Suppressor macrophage (primary cell): ENCODE measurements at regions not wholly inside any gene's neighbourhood (a gene's known extent, or its start where the extent isn't known, plus 50 kb on each side); places are given as distances from the start of the nearest gene placed in this dataset.

Experiments used
- DNase-seq, 4 experiments: peaks; one replicate each; pipeline ENCODE4 v3.0.0-alpha.2; 2020 to 2022

DNA sequence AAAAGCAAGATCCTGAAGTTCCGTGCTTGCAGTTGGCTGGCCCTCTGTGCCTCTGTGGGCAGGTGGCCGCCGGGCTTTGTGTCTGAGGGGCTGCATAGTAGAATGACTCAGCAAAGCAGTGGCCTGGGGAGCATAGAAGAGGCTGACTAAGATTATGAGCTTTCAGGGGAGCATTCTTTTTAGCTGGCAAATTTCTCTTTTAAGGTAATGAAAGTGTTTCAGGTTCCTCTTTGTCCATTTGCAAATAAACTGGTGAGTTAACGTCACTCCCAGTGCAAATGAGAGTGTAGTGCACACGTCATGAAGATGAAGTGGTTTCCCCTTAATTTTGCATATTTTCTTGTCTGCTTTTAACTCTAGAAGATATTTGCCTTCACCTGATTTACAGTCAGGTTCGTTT lies 98.6 kb downstream of the BCL2L11 start:
- DNase-seq, result peak in 3 of 4 experiments; percentile 36 to 75 (median 61)

DNA sequence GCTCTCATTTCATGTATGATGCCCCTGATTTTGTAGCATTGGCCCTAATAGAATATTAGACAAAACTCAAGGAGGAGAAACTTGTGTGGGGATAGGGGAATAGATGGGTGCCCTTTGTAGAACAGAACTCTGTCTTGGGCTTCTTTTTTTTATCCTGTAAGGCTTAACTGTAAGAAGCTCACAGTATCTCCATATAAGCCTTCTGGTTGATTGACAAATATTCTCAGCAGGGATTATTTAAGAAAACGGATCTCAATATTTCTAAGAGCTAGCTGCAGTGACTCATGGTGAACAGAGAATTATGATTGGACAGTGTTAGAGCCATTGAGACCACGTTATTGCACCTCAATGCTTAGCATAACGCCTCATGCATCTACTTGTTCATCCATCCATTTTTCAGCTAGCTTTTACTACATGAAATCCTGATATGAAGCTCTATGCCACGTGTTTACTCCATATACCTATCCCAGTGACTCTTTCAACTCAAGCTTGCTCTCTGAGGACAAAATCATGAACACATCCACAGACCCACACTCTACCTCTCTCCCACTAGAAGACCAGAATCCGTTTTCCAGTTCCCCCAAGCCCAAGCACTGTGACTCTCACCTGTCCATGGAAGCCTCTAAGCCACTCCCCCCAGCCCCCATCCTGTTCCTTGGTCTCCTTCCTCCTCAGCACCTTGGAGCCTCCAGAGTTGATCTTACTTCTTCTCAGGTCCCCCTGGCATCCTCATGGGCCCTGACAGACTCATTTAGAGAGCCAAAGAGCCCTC lies 99.2 kb downstream of the BCL2L11 start:
- DNase-seq, result no peak

DNA sequence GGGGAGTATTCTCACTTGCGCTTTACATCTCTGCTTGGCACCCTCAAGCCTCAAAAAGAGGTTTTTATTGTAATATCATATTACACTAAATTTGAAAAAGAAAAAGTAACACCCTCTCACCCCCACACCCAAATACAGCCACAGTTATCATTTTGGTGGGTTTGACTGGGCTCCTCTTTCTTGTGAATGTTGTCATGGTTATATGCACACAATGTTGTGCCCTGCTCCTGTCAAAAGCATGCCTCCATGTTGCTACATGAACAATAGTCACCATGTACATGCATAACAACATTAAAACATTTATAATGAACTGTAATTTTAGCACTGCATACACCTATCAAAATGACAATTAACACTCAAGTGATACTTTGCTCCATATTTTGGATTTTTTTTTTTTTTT lies 100.2 kb downstream of the BCL2L11 start:
- no peak for DNase-seq

DNA sequence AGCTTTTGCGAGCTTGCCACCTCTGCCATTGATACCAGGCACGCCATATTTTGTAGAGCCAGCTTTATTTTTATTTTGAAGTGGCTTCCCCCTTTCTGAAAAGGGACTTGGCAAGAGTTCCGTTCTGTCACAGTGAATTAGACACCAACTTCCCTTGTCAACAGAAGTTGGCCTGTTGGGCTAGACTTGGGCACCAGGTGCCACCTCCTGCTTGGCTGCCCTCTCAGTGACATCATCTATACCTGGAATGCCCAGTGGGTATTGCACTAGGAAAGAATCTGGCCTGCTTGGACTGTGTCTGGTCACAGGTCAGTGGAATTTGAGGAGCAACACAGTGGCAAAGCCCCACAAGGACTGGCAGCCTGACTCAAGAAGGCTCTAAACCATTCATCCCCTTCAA lies 101.0 kb downstream of the BCL2L11 start:
- DNase-seq, result peak in 3 of 4 experiments; percentile 39 to 52 (median 42)

DNA sequence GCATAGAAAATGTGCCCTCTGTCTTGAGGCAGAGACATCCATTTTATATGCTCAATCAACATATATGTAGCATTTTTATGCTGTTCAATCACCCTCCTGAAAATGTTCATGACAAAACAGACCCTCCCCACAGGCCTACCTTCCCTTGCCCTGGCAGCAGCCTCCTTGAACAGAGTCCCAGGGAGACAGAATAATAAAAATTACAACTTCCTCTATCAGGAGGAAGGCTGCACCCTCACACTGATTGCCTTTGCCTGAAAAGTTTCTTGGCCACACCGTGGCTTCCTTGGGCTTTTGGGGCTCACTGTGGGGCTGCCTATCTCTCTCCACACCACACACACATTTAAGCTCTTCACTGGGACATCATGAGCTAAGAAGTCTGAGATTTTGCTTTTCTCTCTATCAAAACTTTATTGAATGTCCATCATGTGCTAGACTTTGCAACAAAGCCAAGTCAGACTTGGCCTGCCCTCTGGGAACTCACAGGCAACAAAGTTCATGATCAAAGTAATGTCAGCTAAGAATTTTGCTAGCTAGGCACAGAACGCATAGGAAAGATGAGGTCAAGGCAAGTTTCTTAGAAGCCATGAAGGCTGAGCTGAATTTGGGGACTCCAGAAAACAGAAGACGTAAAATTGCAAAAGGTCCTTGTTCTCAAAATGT lies 101.6 kb downstream of the BCL2L11 start:
- DNase-seq, result no peak

DNA sequence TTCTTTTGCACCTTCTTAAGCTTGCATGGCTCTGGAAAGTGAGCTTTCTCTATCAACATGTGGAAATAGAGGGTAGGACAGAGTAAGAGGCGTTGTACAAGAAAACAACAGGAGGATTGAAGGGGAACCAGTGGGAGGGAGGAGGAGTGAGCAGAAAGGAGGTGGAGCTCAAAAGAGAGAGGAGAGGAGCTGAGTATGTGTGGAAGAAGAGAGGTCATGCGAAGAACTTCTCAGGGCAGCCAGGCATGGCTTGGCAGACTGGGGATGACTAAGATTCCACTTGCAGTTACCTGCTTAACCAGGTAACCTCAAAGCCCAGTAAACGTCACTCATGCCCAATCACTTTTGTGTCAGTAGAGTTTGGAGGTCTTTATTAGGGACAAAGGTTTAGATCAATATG lies 105.1 kb downstream of the BCL2L11 start:
- DNase-seq, result no peak

DNA sequence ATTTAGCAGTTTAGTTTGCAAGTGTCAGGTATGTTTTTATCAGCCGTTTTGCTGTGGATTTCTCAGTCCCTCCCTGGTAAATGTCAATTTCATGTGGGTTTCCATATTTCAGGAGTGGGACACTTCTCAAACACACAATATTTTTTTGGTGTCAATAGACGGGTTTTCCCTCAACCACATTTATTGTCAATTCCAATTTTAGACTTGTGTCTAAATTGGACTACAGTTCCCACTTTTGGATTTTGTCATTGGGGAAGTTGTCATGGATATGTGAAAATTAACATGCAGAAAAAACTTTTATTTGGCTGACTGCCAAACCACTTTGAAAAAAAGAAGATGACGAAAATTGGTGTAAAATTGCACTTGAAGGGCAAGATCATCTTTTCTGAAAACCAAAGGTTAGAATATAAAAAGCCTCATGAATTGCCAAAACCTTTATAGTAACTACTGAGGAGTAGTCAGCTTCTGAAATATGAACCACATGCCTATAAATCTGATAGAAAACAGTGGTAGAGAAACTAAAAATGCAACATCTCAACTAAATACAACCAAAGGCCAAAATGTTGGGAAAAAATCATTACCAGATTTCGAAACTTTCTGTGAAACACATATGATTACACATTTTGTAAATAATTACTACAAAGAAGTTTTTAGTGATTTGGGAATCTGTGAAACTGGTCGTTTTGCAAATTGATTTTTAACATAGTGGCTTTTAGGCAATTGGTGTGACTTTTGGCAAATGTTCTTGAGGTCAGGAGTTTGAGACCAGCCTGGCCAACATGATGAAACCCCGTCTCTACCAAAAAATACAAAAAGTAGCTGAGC lies 106.4 kb downstream of the BCL2L11 start:
- DNase-seq, result peak; percentile 52 to 90 (median 84)

DNA sequence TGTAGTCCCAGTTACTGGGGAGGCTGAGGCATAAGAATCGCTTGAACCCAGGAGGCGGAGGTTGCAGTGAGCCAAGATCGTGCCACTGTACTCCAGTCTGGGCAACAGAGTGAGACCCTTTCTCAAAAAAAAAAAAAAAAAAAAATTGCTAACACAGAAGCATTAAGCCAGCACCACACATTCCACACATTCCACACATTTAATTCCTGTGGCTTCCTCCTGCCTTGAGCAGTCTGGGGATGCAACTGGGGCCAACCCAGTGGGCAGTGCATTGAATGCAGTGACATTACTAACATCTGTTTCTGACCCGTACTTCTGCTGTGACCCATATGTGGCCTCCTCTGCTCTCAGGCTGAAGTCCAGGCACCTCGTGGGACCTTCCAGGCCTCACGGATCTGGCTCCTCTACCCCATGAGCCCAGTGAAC lies 107.0 kb downstream of the BCL2L11 start:
- no peak for DNase-seq

DNA sequence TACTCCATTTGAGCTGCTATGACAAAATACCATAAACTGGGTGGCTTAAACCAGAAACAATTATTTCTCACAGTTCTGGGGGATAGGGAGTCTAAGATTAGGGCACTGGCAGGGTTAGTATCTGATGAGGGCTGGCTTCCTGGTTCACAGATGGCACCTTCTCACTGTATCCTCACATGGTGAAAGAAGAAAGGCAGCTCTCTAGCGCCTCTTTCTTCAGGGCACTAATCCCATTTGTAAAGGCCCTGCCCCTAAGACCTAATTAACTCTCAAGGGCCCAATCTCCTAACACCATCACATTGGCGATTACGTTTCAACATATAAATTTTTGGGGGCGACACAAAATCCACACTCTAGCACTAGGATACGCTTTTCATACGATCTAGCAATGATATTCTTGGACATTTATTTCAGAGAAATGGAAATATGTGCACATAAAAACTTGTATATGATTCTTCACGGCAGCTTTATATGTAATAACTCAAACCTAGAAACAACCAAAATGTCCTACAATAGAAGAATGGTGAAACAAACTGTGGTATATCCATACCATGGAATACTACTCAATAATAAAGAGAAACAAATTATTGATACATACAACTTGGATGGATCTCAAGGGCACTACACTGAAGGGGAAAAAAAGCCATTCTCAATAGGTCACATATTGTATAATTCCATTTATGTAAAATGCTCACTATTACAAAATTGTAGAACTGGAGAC lies 111.0 kb downstream of the BCL2L11 start:
- DNase-seq, result no peak

DNA sequence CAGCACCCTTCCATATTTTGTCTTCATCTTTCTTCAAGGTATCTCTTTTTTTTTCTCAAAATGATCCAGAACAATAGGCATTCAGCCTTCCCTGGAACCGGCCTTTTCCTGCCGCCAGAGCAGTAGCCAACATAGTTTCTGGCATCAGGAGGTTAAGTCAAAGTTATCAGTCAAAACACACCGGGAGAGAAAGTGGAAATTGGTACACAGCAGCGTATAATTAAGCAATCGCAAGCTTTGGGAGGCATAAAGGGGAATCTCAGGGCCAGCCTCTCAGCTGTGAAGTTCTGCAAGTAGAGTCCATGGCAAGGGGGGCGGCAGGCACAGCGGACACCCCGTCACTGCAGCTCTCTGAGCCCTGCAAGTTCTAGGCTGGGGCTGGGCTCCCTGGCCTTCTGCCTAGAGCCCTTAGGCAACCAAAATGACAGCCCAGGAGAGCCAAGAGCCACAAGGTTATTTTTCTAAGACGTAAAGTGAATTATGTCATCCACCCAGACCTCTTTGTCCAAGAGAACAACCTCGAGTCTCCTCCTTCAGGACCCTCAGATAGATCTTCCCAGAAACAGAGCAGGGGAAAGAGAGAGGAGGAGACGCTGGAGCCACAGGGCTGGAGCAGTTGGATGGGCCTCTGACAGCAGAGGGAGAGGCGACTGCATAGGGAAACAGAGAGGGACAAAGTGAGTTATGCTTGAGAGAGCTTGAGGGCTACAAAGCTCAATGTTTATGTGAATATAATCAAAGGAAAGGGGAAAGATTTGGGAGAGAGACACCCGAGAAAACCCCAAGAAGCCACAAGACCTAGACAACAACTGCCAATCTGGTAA lies 114.7 kb downstream of the BCL2L11 start:
- DNase-seq, result peak in 1 of 4 experiments; percentile 25

DNA sequence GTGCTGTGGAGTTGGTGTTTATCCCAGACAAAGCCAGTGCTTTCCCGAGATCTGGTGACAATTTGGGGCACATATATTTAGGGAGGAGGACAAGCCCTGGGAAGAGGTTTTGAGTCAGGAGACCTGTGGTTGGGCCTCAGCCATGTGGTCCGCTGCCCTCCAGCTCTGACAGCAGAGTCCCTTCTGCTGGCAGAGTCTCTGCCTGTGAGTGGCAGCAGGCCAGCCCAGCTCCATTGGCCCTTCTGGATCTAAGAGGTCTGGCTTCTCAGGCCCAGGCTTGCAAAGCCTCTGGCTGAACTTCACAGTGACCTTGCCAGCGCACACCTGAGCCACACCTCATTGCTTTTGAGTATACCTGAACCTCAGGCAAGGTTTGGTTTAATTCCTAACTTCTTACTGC lies 115.3 kb downstream of the BCL2L11 start:
- DNase-seq, result no peak

DNA sequence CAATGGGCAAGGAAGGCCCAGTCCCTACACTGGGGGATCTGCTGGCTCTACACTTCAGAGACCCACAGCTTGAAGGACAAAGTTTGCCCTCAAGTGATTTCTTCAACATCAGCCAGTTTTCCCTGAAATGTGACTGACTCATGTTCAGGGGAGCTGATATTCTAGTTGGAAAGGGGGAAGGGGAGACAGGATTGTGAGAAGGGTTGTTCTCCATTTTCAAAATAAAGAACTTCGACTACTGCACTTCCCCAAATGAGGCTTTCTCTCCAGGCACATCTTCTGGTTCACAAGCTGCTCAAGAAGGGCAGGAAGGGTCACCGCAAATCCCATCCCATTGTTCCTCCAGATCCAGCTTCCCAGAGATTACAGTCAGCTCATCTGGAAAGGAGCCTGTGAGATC lies 117.6 kb downstream of the BCL2L11 start:
- peak; percentile 34 to 70 (median 60) for DNase-seq

DNA sequence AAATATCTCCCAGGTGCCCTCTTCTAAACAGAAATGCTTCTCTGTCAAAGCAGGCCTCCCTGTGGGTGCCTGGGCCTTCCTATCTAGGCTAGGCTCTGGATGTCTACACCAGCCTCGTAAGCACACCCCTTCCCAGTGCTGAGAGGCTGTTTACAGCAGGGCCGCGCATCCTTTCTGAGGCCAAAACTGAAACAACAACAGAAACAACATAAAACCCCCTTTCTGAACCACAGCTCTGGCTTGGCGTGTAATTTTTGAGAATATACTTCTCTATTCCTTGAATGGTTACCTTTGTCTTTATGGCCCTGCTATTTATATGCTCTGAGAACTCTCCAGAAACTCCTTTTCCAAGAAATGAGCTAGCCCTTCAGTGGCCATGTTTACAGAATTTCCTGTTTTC lies 118.4 kb downstream of the BCL2L11 start:
- DNase-seq, result no peak

DNA sequence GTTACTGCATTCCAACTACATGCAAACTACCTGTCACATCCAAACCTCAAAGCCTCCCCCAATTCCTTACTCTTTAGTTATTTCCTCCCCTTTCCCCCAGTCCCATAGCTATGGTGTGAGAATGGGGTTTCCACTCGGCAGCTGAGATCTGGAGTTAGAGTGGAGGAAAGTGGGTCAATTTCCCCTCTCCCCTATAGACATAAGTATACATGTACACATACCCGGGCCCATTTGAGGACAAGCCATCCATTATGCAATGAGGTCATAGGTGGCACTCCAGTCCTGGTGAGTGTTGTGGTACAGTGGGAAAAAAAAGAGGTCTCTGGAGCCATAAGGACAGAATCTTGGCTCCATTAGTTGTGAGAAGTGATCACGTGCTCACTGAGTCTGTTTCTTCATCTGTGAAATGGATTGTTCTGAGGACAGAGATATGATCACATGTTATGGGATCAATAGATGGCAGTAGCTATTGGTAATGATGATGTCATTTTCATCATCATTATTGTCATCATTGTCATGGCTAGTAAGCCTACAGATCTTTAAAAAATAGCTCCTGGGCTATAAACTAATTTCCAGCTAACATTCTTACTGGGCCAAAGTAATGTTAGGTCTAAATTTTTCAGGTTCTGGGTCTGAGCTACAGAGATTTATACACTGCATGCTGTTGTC lies 119.0 kb downstream of the BCL2L11 start:
- no peak for DNase-seq

DNA sequence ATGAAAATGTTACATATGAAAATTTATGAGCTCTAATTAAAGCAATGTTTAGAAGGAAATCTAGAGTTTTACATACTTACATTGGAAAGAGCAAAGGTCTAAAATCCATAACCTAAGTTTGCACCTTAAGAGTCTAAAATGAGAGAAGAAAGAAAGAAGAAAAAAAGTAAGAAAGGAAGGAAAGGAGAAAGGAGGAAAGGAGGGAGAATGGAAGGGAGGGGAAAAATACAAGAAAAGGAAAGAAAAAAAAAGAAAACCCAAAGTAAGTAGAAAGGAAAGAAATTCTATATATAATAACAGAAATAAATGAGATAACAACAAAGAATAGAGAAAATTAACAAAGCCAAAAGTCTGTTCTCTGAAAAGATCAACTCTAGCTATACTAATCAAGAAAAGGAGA lies 122.6 kb downstream of the BCL2L11 start:
- DNase-seq, result no peak

DNA sequence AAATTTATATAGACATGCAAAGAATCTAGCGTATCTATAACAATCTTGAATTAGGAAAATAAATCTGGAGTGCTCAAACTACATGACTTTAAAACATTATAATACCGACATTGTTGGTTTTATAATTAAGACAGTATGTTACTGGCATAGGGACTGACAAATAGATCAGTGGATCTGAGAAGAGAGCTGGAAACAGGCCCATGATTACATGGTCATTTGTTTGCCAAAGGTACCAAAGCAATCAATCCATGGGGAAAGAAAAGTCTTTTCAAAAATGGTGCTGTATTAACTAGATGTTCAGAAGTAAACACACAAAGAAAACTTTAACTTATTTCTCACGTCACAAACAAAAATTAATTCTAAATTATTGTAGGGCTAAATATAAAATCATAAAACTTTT lies 124.2 kb downstream of the BCL2L11 start:
- no peak for DNase-seq

DNA sequence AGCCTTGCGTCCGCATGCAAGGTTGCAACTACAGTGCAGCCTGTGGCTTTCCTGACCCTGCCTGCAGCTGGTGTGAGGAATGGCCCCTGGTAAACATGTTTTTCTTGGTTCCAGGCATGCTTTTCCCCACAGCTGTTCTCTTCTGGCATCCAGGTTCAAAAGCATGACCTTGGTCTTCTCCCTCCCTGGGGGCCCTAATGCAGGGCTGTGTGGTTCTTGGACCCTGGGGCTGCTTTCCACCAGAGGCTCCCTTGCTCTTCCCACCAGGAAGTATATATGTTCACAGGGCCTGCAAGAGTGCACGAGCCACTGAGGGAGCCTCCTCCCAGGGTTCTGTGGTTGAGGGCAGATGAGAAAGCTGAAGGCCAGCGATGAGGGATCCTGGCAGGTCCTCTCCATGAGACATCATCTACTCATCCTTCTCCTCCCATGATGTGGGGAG lies 125.9 kb downstream of the BCL2L11 start:
- no peak for DNase-seq

DNA sequence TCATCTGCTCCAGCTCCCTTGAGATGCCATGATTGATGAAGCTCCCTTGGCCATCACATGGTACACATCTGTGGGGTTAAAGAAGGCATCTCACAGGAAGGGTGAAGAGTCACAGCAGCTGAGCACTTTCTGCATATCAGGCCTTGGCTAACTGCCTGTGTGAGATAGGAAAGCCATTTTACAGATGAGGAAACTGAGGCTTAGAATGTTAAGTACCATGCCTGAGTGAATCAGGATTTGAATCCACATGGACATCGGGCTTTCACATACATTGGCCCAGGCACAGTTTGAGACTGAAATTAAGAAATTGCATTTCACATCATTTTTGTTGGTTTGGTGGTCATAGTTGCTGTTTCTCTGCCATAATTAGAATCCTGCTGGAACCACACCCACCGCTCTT lies 126.8 kb downstream of the BCL2L11 start:
- no peak for DNase-seq

DNA sequence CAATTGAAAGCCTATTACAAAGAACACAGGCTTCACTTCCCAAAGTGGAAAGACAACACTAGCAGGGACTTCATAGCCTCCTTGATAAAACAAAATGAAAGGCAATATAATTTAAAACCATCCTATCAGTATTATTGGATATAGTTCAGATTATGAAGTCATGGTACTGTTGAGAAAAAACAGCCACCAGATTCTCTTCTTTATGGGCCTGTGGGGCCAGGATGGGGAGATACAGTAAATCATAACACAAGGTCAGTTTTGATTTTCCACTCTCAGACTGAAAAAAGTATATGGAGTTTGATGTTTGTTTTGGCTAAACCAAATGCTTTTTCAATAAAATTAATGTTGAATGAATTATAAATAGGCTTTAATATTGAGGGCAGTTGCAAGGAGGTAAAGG lies 129.1 kb downstream of the BCL2L11 start:
- DNase-seq, result no peak

DNA sequence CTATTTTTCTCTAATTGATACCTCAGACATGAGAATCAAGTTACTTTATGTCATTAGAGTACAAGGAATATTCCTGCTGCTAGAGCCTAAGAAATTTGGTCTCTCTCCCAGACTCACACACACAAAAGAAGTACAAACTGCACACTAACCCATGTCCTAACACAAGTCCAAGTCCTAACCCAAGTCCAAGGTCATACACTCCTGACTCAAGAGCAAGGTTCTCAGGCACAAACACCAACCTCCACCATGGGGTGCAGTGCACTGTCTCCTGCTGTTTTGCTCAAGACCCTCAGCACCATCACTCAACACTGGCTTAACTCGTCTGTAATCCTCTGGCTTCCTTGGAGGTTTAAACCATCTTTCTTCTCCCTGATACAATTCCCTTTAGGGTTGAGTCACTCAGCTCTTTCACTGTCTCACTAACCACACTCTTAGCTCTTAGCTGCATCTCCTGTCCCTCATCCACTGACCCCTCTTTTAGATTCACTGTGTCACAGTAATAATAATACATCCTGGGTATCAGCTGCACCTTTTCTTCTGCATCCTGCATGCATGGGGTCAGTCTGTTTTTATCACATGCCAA lies 129.8 kb downstream of the BCL2L11 start:
- DNase-seq, result no peak

DNA sequence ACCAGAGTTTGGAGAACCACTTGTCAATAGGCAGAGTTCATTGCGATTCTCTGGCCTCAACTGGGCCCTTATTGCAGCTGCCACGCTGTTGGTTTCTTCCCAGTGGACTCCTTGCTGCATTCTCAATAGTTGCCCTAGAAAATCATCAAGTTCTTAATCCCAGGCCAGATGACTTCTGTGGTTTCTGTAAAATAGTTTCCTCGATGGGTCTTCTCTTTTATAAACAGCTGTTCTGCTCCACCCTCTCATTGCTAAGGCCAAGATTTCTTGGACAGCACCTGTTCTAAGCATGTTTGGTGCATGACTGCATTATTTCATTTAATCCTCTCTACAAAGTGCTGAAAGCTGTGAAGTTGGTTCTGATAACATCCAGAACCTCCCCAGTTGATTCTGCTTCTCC lies 131.0 kb downstream of the BCL2L11 start:
- no peak for DNase-seq
